NCI-H2196 (cell line): ENCODE measurements at regions not wholly inside any gene's neighbourhood (a gene's known extent, or its start where the extent isn't known, plus 50 kb on each side); places are given as distances from the start of the nearest gene placed in this dataset.

ENCODE experiments used
- DNase-seq: peaks from one replicate; lab custom pipeline; 2025; ENCODE audit not compliant: unreplicated experiment; lab: John Stamatoyannopoulos, UW

DNA sequence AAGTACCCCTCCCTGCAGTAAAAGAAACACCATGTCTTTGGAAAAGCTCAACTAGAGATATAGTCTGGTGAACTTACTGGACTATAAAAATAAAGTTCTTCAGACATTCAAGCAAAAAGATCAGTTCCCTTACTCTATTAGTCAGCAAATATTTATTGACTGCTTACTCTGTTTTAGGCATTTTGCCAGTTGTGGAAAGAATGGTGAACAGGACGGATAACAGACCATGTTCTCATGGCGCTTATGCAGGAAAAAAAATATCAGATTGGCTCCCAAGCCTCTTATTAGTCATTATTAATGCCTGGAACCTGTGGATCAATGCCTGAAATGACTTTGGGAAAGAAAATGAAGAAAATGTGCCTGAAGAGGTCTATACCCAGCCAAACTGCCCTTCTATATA lies 282.2 kb upstream of the EPHA7 start:
- DNase-seq = no peak

DNA sequence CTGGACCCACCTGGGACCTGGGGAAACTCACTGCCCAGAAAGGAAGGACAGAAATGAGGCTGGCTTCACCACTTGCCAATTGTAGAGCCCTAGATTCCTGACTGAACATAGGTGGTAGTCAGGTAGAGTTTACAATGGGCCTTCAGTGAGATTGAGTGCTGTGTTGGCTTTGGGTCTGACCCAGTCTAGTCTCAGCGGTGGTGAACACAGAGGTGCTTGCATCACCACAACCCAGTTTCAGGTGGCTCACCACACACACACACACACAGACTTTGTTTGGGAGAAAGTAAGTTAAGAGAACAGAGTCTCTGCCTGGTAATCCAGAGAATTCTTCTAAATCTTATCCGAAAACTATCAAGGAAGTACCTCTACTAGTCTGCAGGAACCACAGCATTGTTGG lies 266.1 kb upstream of the EPHA7 start:
- DNase-seq = no peak

DNA sequence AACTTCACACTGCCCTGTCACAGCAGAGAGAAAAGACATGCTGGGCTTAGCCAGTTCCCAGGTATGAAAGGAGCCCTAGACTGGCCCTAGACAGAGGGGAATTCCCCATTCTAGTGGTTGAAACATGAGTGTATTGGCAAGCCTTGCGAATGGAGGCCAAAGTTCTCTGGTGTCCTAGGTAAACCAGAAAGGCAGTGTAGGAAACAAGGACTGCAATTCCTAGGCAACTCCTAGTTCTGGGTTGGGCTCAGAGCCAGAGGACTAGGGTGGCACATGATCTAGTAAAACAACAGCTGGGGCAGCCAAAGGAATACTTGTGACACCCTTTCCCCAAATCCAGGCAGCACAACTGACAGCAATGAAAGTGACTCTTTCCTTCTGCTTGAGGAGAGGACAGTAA lies 265.0 kb upstream of the EPHA7 start:
- DNase-seq = peak; percentile 6

DNA sequence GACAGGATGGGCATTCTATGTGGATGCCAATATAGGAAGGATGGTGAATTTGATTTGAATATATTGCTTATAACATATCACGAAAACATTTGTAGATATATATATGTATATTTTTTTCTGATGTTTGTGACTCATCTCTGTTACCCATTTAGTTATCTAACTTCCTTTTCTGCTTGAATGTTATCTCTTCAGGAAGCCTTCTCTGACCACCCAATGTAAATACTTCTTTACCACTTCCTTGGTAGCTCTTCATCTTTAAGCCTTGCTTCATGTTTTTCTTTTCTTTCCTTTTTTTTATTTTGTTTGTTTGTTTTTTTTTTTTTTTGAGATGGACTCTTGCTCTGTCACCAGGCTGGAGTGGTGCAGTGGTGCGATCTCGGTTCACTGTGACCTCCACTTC lies 260.5 kb upstream of the EPHA7 start:
- DNase-seq = no peak

DNA sequence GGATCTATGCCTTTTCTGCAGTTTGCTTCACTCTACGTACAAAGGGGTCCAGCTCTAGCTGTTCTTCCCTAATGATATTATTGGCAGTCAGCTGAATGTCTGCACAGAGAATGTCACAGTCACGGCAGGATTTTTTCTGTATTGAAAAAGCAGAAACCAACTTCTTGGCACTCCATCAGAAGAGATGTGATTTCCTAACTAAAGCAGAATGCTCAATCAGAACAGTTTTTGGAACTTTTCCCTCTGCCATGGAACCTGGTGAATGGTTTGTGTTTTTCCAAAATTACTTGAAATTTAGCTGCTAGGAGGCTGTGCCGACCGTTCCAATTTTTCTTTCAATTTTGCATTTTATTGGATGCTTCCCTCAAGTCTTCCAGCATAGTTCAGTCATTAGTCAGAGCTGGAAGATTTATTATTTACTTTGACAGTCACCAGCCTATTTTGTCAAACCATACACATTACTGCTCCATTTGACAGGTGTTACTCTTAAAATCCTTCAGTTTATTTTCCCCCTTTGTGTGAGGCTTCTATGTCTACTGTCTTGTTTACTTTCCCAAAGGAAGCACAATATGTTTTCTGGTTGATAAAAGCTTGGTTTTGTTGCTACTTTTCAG lies 259.6 kb upstream of the EPHA7 start:
- no peak for DNase-seq

DNA sequence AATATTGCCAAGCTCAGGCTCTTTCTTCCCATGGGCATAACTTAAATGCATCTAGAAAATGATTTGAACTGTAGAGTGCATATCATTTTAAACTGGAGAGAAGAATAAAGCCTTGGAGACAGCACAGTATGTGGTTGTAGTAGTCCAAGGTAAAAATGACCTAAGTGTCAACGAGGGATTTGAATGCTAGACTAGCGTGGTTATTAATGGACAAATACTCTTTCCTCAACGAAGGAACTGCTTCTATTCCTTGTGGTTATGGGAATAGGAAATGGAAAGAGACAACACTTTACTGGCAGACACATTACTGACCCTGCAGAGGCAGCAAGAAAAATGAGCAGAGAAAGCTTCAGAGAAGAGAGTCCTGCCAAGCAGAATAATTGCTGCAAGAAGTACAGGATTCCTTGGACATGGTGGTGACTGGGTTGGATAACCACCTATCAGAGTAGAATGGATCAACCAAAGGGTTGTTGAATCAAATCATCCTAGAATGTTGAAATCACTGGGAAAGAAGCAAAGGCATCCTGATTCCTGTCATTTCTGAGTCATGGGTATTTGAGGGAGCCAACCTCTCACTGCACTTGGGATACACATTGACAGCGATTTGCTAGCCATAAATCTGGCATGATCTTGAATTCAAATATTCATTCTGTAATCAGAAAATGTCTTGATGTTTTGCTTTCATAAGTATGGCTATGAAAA lies 258.1 kb upstream of the EPHA7 start:
- DNase-seq = no peak

DNA sequence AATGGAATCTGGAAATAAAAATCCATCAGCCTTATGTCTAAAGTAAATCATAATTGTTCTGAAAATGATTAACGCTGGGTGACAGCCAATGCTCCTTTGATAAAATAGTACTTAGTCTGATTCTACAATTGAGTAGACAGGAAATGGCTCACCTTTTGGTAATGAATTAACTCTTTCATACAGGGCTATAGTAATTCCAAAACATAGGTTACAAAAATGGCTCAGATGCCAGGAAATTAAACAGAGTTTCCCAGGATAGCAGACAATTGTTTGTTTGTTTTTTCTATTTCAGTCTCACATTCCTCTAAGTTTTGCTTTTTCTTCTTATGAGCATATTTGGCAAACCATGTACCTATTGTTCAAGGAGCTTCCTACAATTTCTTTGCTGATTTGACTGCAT lies 257.2 kb upstream of the EPHA7 start:
- peak; percentile 14 for DNase-seq

DNA sequence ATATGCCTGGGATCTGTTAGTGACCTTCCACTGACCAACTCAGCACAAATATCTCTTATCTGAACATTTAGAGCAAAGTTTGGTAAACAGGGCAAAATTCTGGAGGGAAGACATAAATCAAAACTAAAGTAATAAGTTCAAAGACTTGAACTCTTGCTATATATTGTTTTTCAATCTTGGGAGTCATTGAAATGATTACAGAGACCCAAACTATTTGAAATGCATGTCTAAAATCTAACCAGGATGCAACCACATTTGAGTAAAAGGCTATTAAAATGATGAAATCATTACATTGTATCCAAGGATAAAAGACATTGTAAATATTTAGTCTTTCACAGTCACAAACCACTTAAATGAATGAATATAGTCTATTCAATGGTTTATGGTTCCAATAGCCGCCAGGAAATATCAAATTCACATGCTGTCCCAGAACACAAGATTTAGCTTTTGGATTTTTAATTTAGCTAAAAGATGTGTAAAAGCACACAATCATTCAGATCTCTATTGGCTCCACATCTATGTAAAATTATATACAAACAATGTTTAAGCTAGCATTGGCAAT lies 256.6 kb upstream of the EPHA7 start:
- peak; percentile 29 for DNase-seq

DNA sequence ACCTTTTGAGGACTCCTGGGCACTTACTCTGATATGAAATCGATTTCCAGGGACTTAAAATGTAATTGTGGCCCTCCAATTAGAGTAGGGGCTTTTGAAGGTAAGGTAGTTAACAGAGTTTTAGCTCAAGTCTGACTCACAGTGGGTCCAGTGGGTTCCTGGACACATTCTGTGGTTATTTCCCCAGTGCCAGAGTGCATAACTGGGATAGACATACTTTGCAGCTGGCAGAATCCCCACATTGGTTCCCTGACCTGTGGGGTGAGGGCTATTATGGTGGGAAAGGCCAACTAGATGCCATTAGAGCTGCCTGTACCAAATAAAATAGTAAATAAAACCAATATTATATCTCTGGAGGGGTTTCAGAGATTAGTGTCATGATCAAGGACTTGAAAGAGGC lies 243.8 kb upstream of the EPHA7 start:
- no peak for DNase-seq

DNA sequence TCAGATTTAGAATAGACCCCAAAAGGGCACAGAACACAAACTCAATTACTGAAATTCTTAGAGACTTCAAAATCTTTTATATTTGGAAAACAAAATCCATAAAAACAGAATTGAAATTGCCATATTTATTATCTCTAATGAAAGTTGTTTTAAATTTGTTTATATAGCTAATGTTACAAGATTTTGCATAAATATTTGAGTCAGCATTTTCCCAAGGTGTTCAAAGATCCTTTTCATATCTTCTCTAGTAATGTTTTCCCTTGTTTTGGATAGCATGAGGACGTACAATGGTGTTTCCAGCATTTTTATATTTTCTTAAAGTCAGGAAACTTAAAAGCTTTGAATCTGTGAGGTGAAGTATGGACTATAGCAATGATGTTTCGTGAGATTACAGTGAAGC lies 235.2 kb upstream of the EPHA7 start:
- DNase-seq = no peak

DNA sequence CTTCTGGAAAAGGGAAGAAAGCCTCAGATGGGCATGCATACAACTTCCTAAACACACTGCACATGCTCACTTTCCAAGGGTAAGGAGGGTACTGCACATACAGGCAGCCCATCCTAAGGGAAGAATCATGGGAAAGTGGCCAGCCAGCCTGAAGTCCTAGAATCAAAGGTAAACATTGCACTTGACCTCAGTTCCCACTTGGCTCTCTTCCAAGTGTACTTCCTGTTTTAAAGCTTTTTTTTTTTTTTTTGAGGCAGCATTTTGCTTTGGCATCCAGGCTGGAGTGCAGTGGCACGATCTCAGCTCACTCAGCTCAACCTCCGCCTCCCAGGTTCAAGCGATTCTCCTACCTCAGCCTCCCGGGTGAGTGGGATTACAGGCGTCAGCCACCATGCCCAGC lies 225.3 kb upstream of the EPHA7 start:
- peak; percentile 51 for DNase-seq

DNA sequence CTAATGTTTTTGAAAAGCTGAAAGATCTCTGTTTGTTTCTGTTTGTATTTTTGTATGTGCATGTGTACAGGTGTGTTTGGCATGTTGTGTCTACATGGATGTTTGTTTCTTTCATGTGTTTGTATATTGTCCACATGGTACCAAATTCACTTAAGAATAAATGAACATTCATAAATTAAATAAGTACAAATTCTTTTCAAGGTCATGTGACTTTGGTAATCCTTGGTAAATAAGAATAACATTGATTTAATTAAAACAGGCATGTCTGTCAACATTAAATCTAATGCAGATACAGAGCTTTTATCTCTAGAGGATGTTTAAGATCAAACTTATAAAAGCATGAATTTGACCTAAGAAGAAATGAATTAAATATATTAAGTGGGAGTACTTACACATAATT lies 219.8 kb upstream of the EPHA7 start:
- no peak for DNase-seq

DNA sequence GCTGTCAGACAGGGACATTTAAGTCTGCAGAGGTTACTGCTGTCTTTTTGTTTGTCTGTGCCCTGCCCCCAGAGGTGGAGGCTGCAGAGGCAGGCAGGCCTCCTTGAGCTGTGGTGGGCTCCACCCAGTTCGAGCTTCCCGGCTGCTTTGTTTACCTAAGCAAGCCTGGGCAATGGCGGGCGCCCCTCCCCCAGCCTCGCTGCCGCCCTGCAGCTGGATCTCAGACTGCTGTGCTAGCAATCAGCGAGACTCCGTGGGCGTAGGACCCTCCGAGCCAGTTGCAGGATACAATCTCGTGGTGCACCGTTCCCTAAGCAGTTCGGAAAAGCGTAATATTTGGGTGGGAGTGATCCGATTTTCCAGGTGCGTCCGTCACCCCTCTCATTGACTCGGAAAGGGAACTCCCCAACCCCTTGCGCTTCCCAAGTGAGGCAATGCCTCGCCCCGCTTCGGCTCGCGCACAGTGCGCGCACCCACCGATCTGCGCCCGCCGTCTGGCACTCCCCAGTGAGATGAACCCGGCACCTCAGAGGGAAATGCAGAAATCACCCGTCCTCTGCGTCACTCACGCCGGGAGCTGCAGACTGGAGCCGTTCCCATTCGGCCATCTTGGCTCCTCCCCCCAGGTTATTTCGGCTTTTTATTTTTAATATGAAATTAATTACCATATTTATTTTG lies 217.8 kb upstream of the EPHA7 start:
- DNase-seq = peak; percentile 28

DNA sequence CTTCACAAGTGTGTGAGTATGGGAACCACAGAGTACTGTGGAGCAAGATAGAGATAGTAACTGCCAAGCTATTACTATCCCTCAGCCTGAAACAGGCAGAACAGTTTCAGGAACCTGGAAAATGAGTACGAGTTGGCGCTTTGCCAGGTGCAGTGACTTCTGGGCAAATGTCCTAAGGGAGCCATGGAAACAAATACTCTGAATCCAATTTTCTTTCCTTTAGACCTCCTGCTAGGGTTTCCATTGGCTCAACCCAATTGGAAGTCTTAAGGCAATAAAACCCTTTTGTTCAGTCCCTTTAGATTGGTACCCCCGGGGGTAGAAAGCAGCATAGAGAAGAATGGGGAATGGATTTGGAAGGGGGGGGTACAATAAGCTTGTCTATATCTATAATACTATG lies 205.0 kb upstream of the EPHA7 start:
- DNase-seq = peak; percentile 32

DNA sequence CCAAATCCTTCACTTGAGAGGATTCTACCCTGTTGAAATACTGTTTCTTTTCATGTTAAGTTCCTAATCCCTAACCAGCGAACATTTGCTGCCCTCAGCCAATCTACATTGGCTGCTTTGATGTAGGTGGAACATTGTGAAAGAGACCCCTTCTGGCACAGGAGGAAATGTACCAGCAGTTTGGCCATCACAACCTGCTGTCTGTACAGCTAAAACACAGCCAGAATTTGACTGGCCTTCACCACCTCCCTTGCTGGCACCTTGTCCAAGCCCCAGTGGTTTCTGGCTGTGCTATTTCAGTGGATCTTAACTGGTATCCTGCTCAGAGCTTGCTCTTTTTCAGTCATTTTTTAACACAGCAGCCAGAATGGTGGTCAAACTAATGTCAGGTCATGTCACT lies 202.1 kb upstream of the EPHA7 start:
- DNase-seq = no peak

DNA sequence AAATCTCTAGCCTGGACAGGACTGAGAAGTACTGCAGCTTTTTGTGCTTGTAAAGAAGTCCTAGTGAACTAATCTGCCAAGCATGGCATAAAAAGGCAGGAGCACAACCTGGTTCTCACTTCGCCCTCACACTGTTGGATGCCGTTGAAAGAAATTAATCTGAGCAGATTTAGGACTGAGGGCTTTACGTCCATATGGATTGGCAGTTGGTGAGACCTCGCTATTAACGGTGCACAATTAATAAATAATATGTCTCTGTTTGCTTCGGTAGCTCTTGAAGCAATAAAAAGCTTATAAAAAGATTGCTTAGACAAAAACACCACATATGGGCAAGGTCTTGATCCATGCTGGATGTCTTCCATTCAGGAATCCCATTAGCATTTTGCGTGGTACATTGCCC lies 185.6 kb upstream of the EPHA7 start:
- DNase-seq = no peak

DNA sequence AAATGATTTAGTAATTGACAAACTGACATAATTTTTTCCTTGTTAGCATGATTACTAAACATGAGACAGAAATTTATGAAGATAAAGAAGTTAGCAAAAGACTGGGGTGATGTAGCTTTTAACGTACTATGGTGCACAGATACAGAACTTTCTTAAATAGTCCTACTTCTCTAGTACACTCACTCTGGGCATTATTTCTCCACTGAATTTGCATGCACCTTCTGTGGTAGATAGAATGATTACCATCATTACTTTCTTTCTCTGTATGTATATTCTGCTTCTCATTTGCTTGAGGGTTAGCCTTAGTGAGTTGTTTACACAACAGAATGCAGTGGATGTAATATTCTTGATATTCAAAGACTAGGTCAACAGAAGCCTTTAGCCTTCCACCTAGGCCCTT lies 173.1 kb upstream of the EPHA7 start:
- DNase-seq = no peak

DNA sequence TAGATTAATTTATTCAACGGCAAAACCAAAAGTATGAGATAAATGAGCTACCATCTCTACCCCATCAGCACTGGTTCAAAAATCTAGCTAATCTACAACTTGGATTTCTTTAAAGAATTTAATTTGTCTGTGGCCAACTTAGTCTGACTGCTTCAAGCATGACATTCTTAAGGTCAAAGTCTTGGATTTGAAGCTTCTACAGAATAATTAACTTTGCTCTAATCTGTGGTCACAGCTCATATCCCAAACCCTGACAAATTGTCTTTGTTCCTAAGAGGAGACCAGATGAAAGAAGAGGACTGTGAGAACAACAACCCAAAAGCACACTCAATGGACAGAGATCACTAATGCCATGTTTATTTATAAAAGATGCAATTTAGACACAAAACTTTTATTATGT lies 166.9 kb upstream of the EPHA7 start:
- no peak for DNase-seq

DNA sequence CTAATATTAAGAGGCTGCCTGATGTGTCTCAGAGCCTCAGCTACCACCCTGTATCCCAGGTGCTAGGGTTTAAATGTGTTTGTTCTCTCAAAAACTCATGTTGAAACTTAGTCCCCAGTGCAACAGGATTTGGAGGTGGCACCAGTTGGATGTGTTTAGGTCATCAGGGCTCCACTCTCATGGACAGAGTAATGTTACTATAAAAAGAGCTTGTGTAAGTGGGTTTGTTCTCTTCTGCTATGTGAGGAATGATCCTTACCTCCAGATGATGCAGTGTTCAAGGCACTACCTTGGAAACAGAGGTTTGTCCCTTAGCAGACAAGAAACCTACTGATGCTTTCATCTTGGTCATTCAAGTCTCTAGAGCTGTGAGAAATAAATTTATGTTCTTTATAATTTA lies 164.9 kb upstream of the EPHA7 start:
- DNase-seq = no peak

DNA sequence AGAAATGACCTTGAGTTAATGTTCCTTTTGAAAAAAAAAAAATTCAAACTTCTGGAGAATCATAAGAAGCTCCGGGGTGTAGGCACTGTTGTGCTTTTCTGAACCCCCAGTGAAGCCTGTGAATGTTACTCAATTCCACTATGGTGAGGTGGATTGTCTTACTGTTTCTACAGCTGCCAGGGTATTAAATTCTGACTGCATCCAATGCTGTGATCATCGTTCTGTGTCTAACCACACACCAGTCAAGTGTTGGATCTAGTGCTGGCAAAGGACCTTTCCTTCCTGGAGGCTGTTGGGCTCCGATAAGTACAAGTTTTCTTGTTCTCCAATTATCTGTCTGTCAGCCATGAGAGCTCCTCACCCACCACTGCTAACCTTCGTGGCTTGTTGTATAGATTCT lies 162.0 kb upstream of the EPHA7 start:
- peak; percentile 31 for DNase-seq

DNA sequence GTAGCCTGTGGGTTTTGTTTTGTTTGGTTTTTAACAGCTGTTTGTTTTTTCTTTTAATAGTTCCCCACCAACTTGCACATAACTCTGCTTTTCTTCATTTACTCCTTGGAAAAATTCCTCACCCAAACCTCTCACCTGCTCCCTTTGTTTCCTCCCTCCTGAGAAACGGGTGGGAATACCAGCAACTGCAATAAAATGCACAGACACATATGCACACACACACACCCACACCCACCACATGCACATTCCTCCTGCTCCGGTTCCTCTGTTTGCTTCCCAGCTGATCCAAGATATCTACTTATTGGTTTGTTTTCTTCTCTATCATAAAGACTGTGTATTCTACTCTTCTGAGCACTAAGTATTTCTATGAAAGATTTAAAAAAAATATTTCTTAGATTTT lies 161.1 kb upstream of the EPHA7 start:
- DNase-seq = no peak
